ENCODE measurements at regions not wholly inside any gene's neighbourhood (a gene's known extent, or its start where the extent isn't known, plus 50 kb on each side); places are given as distances from the start of the nearest gene placed in this dataset.
"Not testable (repeated sequence)": the region's sequence is repeated elsewhere in the genome, so short reads cannot be mapped to it uniquely, and the experiment has no call there.

GRCh38 chr9:25830381-25830780 is 152.1 kb upstream of the TUSC1 start:
- no peak for ATAC-seq

DNA sequence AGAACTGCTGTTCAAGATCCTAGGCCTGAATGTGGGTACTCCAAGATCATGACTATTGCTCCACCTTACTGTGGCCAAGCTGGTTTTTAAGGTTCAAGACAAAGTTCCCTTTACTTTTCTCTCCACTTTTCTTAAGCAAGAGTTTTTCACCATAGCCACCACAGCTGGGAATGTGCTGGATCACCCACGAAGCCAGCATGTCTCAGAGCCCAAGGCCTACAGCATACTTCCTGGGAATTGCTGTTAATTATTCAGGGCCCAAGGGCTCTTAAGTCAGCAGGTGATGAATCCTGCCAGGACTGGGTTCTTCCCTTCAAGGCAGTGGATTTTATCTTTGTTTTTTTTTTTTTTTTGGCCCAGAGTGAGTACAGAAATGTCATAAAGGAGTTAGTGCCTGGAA is 149.4 kb upstream of the TUSC1 start:
- ATAC-seq = no peak

GRCh38 chr9:25816439-25816838 is 138.2 kb upstream of the TUSC1 start:
- ATAC-seq = no peak

DNA sequence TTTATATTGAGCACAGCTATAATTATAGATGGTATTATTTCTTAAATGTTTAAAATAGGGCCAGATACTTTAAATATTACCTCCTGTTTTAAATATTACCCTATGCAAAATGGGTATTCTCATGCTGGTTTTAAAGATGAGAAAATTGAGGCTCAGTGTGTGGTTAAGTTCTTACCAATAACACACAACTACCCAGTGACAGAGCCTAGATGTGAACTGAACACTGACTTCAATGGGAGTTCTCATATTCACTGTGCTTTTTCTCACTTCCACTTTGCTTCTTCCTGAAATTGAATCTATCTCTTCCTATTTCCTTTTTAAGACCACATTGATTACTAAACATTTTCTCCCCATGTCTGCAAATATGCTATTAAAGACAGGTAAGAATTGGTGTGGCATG is 135.8 kb upstream of the TUSC1 start:
- no peak for ATAC-seq

- no peak for ATAC-seq
Observed at GRCh38 chr9:25813478-25813877, 135.2 kb upstream of the TUSC1 start.

GRCh38 chr9:25808554-25808953 is 130.3 kb upstream of the TUSC1 start:
- ATAC-seq = no peak

GRCh38 chr9:25804856-25805255 is 126.6 kb upstream of the TUSC1 start:
- ATAC-seq = no peak

DNA sequence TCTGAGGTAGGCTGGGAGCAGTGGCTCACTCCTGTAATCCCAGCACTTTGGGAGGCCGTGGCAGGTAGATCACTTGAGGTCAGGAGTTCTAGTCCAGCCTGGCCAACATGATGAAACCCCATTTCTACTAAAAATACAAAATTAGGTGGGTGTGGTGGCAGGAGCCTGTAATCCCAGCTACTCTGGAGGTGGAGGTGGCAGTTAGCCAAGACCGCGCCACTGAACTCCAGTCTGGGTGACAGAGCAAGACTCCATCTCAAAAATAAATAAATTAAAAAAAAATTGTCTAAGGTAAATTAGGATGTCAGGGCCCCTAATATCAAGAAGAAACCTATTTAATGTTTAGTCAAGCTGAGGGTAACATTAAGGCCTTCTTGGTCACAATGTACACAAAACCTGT is 123.7 kb upstream of the TUSC1 start:
- ATAC-seq = not testable (repeated sequence)

DNA sequence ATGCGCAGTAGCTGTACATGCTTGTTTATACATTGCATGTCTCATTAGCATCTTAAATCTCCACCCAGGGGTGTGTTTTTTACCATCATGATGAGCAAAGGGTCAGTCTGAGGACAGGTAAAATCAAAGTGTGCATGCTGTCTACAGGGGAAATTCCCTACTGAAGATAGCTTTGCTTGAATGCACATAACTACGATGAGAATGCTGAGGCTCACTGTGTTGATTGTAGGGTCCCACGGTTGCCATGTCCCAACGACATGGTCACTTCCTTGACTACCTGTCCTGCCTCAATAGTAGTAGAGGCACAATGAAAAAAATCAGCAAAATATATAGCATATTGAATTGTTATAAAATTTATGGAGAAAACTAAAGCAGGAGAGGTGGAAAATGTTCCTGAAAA is 95.6 kb upstream of the TUSC1 start:
- no peak for ATAC-seq

- ATAC-seq = no peak
Observed at GRCh38 chr9:25755951-25756350, 77.7 kb upstream of the TUSC1 start.

- ATAC-seq = no peak
Observed at GRCh38 chr9:25752398-25752797, 74.2 kb upstream of the TUSC1 start.

DNA sequence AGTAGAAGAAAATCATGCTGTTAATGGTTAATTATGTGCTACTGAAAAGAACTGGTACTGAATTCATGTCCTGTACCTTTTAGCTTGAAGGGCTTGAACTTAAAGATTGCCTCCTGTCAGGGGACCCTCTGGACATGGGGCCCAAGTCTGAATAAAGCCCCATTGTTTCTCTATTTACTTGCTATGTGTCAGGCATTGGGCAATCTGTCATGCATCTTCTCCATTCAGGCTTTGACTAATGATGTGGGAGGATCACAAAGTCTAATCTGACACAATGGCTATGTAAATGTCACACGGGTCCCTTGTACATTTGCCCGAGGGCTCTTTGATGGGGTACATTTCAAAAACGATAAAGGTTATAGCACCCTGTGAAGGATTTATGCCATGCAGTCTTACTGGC is 64.0 kb upstream of the TUSC1 start:
- no peak for ATAC-seq

DNA sequence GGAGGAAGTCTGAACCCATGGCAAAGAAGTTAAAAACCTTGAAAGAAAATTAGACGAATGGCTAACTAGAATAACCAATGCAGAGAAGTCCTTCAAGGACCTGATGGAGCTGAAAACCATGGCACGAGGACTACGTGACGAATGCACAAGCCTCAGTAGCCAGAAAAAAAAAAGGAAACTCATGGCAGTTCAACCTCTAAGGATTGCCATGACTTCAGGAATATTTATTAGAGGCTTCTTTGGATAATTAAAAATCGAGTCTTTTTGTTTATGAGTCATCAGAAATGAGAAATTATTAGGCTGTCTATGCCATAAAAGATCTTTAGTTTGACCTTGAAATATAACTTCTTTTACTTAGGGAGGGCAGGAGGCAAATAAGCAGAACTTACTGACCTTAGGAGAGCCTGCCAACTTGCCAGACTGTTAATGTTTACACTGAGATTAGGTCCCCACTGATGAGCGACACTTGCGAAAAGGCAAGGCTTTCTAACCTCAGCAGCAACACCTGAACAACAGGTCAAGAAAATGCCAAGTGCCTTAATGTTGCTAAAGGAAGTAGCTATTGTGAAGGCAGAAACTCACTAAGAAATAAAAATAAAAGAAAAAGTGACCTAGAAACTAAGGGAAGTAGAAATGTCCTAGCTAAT is 55.2 kb upstream of the TUSC1 start:
- no peak for ATAC-seq

- not testable (repeated sequence) for ATAC-seq
Observed at GRCh38 chr9:25731895-25732794, 53.9 kb upstream of the TUSC1 start.

All from activated CD4-positive, CD25-positive, alpha-beta regulatory T cell treated with anti-CD3 and anti-CD28 coated beads, Interleukin-2, amount 50 U/mL, for 24 hours (primary cell).